HUDEP-2 (cell line): ENCODE measurements at regions not wholly inside any gene's neighbourhood (a gene's known extent, or its start where the extent isn't known, plus 50 kb on each side); places are given as distances from the start of the nearest gene placed in this dataset.
"Not testable (repeated sequence)": the region's sequence is repeated elsewhere in the genome, so short reads cannot be mapped to it uniquely, and the experiment has no call there.

Experiments
- DNase-seq, 76 experiments: peaks; one replicate each; lab custom pipeline; 2025; ENCODE audit not compliant: unreplicated experiment in 76 of 76; lab: John Stamatoyannopoulos, UW

GRCh38 chr1:224791362-224791941, 138.0 kb upstream of the DNAH14 start:
- no peak for DNase-seq

- DNase-seq, result no peak
These were observed 133.9 kb upstream of the DNAH14 start for GRCh38 chr1:224795591-224795990.

GRCh38 chr1:224799083-224799482, 130.4 kb upstream of the DNAH14 start:
- no peak for DNase-seq

GRCh38 chr1:224800486-224801119, 128.9 kb upstream of the DNAH14 start:
- DNase-seq, result no peak

GRCh38 chr1:224801844-224802490, 127.5 kb upstream of the DNAH14 start:
- no peak for DNase-seq

GRCh38 chr1:224802617-224803016, 126.9 kb upstream of the DNAH14 start:
- DNase-seq, result no peak

- no peak for DNase-seq
These were observed 125.3 kb upstream of the DNAH14 start for GRCh38 chr1:224804220-224804619.

- DNase-seq, result no peak
These were observed 123.6 kb upstream of the DNAH14 start for GRCh38 chr1:224805889-224806288.

GRCh38 chr1:224809137-224809536, 120.3 kb upstream of the DNAH14 start:
- DNase-seq, result no peak

GRCh38 chr1:224809613-224810012, 119.9 kb upstream of the DNAH14 start:
- DNase-seq, result no peak

- no peak for DNase-seq
These were observed 117.9 kb upstream of the DNAH14 start for GRCh38 chr1:224811564-224811963.

- DNase-seq, result no peak
These were observed 113.8 kb upstream of the DNAH14 start for GRCh38 chr1:224815647-224816046.

- no peak for DNase-seq
These were observed 113.4 kb upstream of the DNAH14 start for GRCh38 chr1:224816062-224816461.

- DNase-seq, result no peak
These were observed 112.1 kb upstream of the DNAH14 start for GRCh38 chr1:224817382-224817781.

- DNase-seq, result no peak
These were observed 109.6 kb upstream of the DNAH14 start for GRCh38 chr1:224819861-224820260.

- no peak for DNase-seq
These were observed 109.1 kb upstream of the DNAH14 start for GRCh38 chr1:224820341-224820740.

GRCh38 chr1:224821751-224822150, 107.7 kb upstream of the DNAH14 start:
- not testable (repeated sequence) for DNase-seq

GRCh38 chr1:224825525-224826000, 103.9 kb upstream of the DNAH14 start:
- DNase-seq, result no peak

GRCh38 chr1:224828691-224829090, 100.8 kb upstream of the DNAH14 start:
- DNase-seq, result no peak

- no peak for DNase-seq
These were observed 98.0 kb upstream of the DNAH14 start for GRCh38 chr1:224831501-224831900.

- DNase-seq, result not testable (repeated sequence)
These were observed 89.7 kb upstream of the DNAH14 start for GRCh38 chr1:224839648-224840300.

- not testable (repeated sequence) for DNase-seq
These were observed 87.7 kb upstream of the DNAH14 start for GRCh38 chr1:224841803-224842202.
